ENCODE measurements at regions not wholly inside any gene's neighbourhood (a gene's known extent, or its start where the extent isn't known, plus 50 kb on each side); places are given as distances from the start of the nearest gene placed in this dataset.

- Histone ChIP-seq H3K9me3 (peaks cover 2% of the 10 kb centered on the region), H3K4me1 (no peaks in the 10 kb centered on the region), H3K4me3 (no peak overlapping the region), H3K9ac (ENCODE audit: low read depth in 2 of 2, low read length in 2 of 2) (no peak overlapping the region), H3K27ac (no peak overlapping the region), H3K36me3 (no peaks in the 10 kb centered on the region), H3K27me3 (no peaks in the 10 kb centered on the region)
- no peak for DNase-seq
- no peak for TF ChIP-seq CTCF (IDR thresholded peaks at IDR 0.05)
- intact Hi-C loops (cut with DNase I), result no loop called here
These were observed 1964.1 kb downstream of the PCDH9 start for GRCh38 chr13:65265988-65266387.

GRCh38 chr13:65264066-65264465, 1966.1 kb downstream of the PCDH9 start:
- Histone ChIP-seq H3K9me3 (peaks cover 6% of the 10 kb centered on the region), H3K27ac (no peak overlapping the region), H3K36me3 (no peaks in the 10 kb centered on the region), H3K4me3 (no peak overlapping the region), H3K9ac (ENCODE audit: low read depth in 2 of 2, low read length in 2 of 2) (no peak overlapping the region), H3K27me3 (no peaks in the 10 kb centered on the region), H3K4me1 (no peaks in the 10 kb centered on the region)
- intact Hi-C loops (cut with DNase I), result no loop called here
- DNase-seq, result no peak
- no peak for TF ChIP-seq CTCF (IDR thresholded peaks at IDR 0.05)

DNA sequence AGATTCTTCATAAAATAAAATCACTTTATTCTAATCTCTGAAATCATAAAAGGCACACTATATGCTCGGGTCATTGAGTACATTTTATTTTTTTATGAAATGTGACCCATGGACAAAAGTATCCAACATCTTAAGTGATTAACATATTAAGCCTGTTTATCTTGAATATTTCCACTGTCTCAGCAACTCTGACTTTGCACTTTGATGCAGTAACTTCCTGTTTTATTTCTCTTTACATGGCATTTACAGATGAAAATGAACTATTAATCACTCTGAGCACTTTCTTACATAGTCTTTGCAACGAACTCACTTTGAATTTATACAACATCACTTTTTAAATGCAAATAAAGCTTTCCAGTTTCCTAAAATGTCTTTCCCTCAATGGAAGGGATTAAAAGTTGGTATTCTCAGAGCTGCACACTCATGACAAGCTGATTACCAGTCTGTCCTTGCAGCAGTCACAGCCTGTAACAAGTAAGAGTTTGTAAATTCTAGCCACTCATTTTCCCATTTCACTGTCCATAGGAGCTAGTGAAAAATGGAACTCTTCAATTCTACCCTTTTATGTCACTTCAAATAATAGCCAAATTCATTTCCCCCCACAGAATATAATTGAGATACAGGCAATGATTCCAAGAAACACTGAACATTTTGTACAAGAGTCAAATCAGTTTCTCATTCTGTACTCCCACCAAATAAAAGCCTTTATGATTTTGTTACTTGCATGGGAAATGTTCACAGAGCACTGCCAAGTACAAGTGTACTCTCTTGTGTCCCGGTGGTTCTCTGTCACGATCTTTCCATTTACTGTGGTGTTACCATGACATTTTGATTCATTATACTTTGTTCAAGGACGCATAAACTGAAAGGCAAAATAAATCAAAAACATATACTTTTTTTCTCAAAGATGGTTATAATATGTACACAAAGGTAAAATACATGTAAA, 1968.9 kb downstream of the PCDH9 start:
- no peaks in the 10 kb centered on the region for H3K27me3 ChIP-seq
- intact Hi-C loops (cut with DNase I), result no loop called here
- no peak for TF ChIP-seq CTCF (IDR thresholded peaks at IDR 0.05)
- no peaks in the 10 kb centered on the region for H3K4me1 ChIP-seq
- no peak for DNase-seq
- no peaks in the 10 kb centered on the region for H3K36me3 ChIP-seq
- no peak overlapping the region for H3K4me3 ChIP-seq
- H3K9ac ChIP-seq (ENCODE audit: low read depth in 2 of 2, low read length in 2 of 2), result no peak overlapping the region
- H3K9me3 ChIP-seq, result peaks cover 6% of the 10 kb centered on the region
- no peak overlapping the region for H3K27ac ChIP-seq

- TF ChIP-seq CTCF (IDR thresholded peaks at IDR 0.05), result no peak
- no peaks in the 10 kb centered on the region for H3K4me1 ChIP-seq
- H3K36me3 ChIP-seq, result no peaks in the 10 kb centered on the region
- H3K9me3 ChIP-seq, result no peaks in the 10 kb centered on the region
- no peaks in the 10 kb centered on the region for H3K27me3 ChIP-seq
- H3K27ac ChIP-seq, result no peak overlapping the region
- DNase-seq, result no peak
- H3K4me3 ChIP-seq, result no peak overlapping the region
- intact Hi-C loops (cut with DNase I), result no loop called here
- H3K9ac ChIP-seq (ENCODE audit: low read depth in 2 of 2, low read length in 2 of 2), result no peak overlapping the region
These were observed 1989.4 kb downstream of the PCDH9 start for GRCh38 chr13:65240773-65241172.

GRCh38 chr13:65236841-65237418, 1993.2 kb downstream of the PCDH9 start:
- Histone ChIP-seq H3K9me3 (no peaks in the 10 kb centered on the region), H3K27ac (no peak overlapping the region), H3K27me3 (no peaks in the 10 kb centered on the region), H3K4me3 (no peak overlapping the region), H3K9ac (ENCODE audit: low read depth in 2 of 2, low read length in 2 of 2) (no peak overlapping the region), H3K4me1 (no peaks in the 10 kb centered on the region), H3K36me3 (no peaks in the 10 kb centered on the region)
- intact Hi-C loops (cut with DNase I), result no loop called here
- DNase-seq, result no peak
- TF ChIP-seq CTCF (IDR thresholded peaks at IDR 0.05), result no peak

All from colonic mucosa (tissue), 4 donors.